GM06990 (cell line): ENCODE measurements at regions not wholly inside any gene's neighbourhood (a gene's known extent, or its start where the extent isn't known, plus 50 kb on each side); places are given as distances from the start of the nearest gene placed in this dataset.

Source experiments
- DNase-seq: peaks from one replicate; pipeline ENCODE4 v3.0.0-alpha.2; 2011; ENCODE audit not compliant: insufficient read length; ENCODE audit errors: extremely low read depth
- H3K27me3 ChIP-seq: replicated peaks from 2 replicates; pipeline ENCODE4 v1.6.0; 2011; ENCODE audit warnings: low read length; ENCODE audit not compliant: control insufficient read depth, insufficient read depth
- H3K36me3 ChIP-seq: 2 replicates; pipeline ENCODE4 v1.5.1; 2011; ENCODE audit warnings: low read length; ENCODE audit not compliant: control insufficient read depth, insufficient read depth
- H3K4me3 ChIP-seq: replicated peaks from 2 replicates; pipeline ENCODE4 v1.5.1; 2011; ENCODE audit warnings: low read depth, mild to moderate bottlenecking, control low read depth, low read length
- TF ChIP-seq, protein P1 (sequence below): IDR thresholded peaks from 2 replicates; pipeline ENCODE4 v1.5.1; 2011; ENCODE audit warnings: low read length, control low read depth, mild to moderate bottlenecking, inconsistent platforms; ENCODE audit not compliant: insufficient read depth, poor library complexity, severe bottlenecking

DNA sequence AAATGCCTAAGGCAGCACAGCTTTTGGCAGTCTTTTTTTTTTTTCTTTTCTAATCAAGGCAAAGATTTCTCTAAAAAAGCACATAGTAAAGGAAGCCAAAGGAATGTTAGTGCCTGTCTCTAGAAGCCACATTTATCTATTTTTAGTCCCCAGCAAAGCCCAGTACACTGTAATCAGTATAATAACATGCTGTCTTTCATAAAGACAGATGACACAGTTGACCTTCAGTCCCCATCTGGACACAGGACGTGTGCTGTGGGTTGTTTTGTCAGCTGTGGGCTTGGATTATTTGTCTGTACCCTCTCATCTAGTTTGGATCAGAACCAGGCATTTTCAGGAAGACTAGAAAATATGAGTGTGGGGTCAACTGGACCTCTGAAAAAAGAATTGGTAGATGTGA is 110.4 kb upstream of the CTNNB1 start:
- no peaks in the 10 kb centered on the region for H3K36me3 ChIP-seq
- DNase-seq: no peak
- TF ChIP-seq, protein P1, sequence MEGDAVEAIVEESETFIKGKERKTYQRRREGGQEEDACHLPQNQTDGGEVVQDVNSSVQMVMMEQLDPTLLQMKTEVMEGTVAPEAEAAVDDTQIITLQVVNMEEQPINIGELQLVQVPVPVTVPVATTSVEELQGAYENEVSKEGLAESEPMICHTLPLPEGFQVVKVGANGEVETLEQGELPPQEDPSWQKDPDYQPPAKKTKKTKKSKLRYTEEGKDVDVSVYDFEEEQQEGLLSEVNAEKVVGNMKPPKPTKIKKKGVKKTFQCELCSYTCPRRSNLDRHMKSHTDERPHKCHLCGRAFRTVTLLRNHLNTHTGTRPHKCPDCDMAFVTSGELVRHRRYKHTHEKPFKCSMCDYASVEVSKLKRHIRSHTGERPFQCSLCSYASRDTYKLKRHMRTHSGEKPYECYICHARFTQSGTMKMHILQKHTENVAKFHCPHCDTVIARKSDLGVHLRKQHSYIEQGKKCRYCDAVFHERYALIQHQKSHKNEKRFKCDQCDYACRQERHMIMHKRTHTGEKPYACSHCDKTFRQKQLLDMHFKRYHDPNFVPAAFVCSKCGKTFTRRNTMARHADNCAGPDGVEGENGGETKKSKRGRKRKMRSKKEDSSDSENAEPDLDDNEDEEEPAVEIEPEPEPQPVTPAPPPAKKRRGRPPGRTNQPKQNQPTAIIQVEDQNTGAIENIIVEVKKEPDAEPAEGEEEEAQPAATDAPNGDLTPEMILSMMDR: no peak
- H3K27me3 ChIP-seq: no peaks in the 10 kb centered on the region; the same call in none of the 2 replicates
- H3K4me3 ChIP-seq: no peak overlapping the region

DNA sequence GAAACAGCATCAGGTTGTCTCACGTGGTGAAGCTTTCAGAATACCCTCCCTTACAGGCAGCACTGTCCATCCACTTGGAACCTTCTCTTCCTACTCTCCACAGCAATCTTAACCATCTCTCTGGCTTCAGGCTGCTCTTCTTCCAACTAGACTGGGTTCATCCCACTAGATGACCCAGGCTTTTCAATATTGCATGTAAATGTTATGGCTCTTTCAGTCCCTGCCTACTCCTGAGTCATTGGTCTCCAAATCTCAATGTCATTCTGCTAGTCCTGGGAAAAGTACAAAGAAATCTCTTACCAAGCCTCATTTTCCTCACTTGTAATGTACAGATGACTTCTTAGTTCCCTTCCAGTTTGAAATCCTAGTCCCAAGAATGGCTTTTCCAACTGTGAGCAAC is 109.7 kb upstream of the CTNNB1 start:
- TF ChIP-seq, protein P1: no peak
- no peak for DNase-seq
- Histone ChIP-seq H3K36me3 (no peaks in the 10 kb centered on the region), H3K27me3 (no peaks in the 10 kb centered on the region; the same call in none of the 2 replicates), H3K4me3 (no peak overlapping the region)

DNA sequence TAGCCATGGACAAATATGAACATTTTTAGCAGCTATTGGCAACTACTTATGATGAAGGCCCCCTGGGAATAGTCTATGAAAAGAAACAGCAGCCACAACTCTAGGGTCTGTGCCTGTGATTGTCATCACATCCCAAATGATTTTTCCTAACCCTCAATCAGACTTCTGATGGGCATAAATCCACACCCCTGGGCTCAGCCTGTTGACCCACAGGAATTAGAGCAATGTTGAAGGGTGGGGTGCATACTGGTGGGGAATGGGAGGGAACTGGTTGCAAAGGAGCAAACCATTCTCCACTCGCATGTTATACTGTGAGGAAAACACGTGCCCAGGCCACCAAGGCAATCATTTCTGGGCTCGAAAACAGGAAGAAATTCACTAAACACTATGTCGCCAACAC is 106.5 kb upstream of the CTNNB1 start:
- TF ChIP-seq, protein P1: no peak
- Histone ChIP-seq H3K4me3 (no peak overlapping the region), H3K36me3 (no peaks in the 10 kb centered on the region), H3K27me3 (no peaks in the 10 kb centered on the region)
- DNase-seq: no peak

DNA sequence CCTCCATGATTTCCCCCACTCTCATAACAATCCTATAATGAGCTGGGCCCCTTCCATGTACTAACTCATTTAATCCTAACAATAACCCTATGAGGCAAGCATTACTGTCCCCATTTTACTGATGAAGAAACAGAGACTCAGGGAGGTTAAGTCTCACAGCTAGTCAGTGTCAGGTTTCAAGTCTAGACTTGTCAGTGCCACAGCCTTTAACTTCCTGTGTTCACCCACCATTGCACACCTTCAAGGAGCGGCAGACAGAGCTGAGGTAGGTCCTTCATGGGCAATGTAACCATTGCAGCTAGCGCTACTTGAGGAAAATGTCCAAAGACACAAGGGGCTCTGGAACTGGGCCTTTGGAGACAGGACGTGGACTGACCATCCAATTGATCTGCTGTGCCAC is 105.8 kb upstream of the CTNNB1 start:
- Histone ChIP-seq H3K27me3 (no peaks in the 10 kb centered on the region), H3K36me3 (no peaks in the 10 kb centered on the region), H3K4me3 (no peak overlapping the region)
- TF ChIP-seq, protein P1: no peak
- no peak for DNase-seq

DNA sequence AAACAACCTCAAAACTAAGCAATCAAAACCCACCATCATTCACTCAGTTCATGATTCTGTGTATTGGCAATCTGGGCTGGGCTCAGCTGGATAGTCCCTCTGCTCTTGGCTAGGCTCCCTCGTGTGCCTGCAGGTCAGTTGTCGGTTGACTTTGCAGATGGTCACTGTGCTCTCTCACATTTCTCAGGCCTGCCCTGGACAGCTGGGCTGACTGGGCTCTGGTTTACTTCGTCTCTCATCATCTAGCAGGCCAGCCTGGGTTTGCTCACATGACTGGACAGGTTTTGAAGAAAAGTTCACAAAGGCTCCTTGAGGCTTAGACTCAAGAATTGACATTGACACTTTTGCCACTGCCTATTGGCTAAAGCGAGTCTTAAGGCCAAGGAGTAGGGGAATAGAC is 105.0 kb upstream of the CTNNB1 start:
- Histone ChIP-seq H3K4me3 (no peak overlapping the region), H3K27me3 (no peaks in the 10 kb centered on the region), H3K36me3 (no peaks in the 10 kb centered on the region)
- TF ChIP-seq, protein P1: no peak
- no peak for DNase-seq

DNA sequence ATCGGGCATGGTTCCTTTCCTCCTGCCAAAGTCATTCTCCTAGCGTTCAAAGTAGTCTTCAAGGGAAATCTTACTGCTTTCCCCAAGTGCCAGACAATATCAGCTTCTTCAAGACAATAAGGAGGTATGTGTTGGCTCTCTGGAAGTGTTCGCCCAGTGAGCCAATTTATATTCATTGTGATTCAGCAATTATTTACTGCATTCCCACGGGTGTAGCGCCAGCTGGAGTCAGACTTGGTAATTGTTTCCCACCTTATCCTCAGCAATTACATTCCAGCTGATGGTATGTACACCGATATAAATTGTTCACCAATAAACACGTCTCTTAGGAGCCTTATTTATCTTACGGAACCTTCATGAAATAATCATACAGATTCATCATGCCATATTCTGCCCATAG is 103.6 kb upstream of the CTNNB1 start:
- H3K36me3 ChIP-seq: no peaks in the 10 kb centered on the region
- no peak overlapping the region for H3K4me3 ChIP-seq
- TF ChIP-seq, protein P1: no peak
- no peak for DNase-seq
- no peaks in the 10 kb centered on the region for H3K27me3 ChIP-seq
